HEK293T (cell line): ENCODE measurements at regions not wholly inside any gene's neighbourhood (a gene's known extent, or its start where the extent isn't known, plus 50 kb on each side); places are given as distances from the start of the nearest gene placed in this dataset.

Source experiments
- ARNT ChIP-seq: fragments of 450-650 bp; IDR thresholded peaks from 2 replicates; pipeline ENCODE4 v1.6.1; 2017; ENCODE audit warnings: mild to moderate bottlenecking
- BHLHE40 ChIP-seq: fragments of 450-650 bp; IDR thresholded peaks from 2 replicates; pipeline ENCODE4 v1.6.1; 2016; ENCODE audit warnings: mild to moderate bottlenecking, moderate library complexity, borderline replicate concordance
- ELF4 ChIP-seq: fragments of 450-650 bp; IDR thresholded peaks from 2 replicates; pipeline ENCODE4 v1.6.1; 2017; ENCODE audit warnings: antibody characterized with exemption
- FOXA1 ChIP-seq: fragments of 450-650 bp; IDR thresholded peaks from 2 replicates; pipeline ENCODE4 v1.6.1; 2016; ENCODE audit warnings: mild to moderate bottlenecking
- FOXK2 ChIP-seq: fragments of 450-650 bp; IDR thresholded peaks from 2 replicates; pipeline ENCODE4 v1.6.1; 2016; ENCODE audit warnings: mild to moderate bottlenecking
- FOXM1 ChIP-seq: fragments of 450-650 bp; IDR thresholded peaks from 2 replicates; pipeline ENCODE4 v1.6.1; 2017; ENCODE audit warnings: mild to moderate bottlenecking, borderline replicate concordance
- HDGF ChIP-seq: fragments of 450-650 bp; IDR thresholded peaks from 2 replicates; pipeline ENCODE4 v1.6.1; 2017; ENCODE audit warnings: antibody characterized with exemption, borderline replicate concordance
- L3MBTL2 ChIP-seq: fragments of 450-650 bp; conservative IDR thresholded peaks from 2 replicates; pipeline ENCODE4 v1.6.1; 2016; ENCODE audit warnings: mild to moderate bottlenecking
- LEF1 ChIP-seq: fragments of 450-650 bp; IDR thresholded peaks from 2 replicates; pipeline ENCODE4 v1.6.1; 2017; ENCODE audit warnings: mild to moderate bottlenecking, borderline replicate concordance
- SP1 ChIP-seq: fragments of 450-650 bp; IDR thresholded peaks from 2 replicates; pipeline ENCODE4 v1.6.1; 2017
- SUZ12 ChIP-seq: fragments of 450-650 bp; IDR thresholded peaks from 2 replicates; pipeline ENCODE4 v1.6.1; 2016; ENCODE audit warnings: mild to moderate bottlenecking
- TARDBP ChIP-seq: fragments of 450-650 bp; IDR thresholded peaks from 2 replicates; pipeline ENCODE4 v1.6.1; 2016
- ZNF384 ChIP-seq: fragments of 450-650 bp; IDR thresholded peaks from 2 replicates; pipeline ENCODE4 v1.6.1; 2016
- TF ChIP-seq, protein P1 (sequence below): fragments of 450-650 bp; IDR thresholded peaks from 2 replicates; pipeline ENCODE4 v1.6.1; 2016

GRCh38 chr2:8211384-8211783 lies 470.5 kb upstream of the ID2 start:
- TF ChIP-seq BHLHE40, result no peak
- no peak for TF ChIP-seq SP1
- no peak for TF ChIP-seq FOXA1
- no peak for TF ChIP-seq FOXM1
- no peak for TF ChIP-seq ELF4
- TF ChIP-seq FOXK2, result no peak
- no peak for TF ChIP-seq ZNF384
- no peak for TF ChIP-seq LEF1
- TF ChIP-seq TARDBP, result no peak
- no peak for TF ChIP-seq SUZ12
- no peak for TF ChIP-seq HDGF
- TF ChIP-seq ARNT, result no peak
- TF ChIP-seq, protein P1, sequence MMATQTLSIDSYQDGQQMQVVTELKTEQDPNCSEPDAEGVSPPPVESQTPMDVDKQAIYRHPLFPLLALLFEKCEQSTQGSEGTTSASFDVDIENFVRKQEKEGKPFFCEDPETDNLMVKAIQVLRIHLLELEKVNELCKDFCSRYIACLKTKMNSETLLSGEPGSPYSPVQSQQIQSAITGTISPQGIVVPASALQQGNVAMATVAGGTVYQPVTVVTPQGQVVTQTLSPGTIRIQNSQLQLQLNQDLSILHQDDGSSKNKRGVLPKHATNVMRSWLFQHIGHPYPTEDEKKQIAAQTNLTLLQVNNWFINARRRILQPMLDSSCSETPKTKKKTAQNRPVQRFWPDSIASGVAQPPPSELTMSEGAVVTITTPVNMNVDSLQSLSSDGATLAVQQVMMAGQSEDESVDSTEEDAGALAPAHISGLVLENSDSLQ, result no peak
- TF ChIP-seq L3MBTL2, result no peak
